GM12872 (cell line): ENCODE measurements at regions not wholly inside any gene's neighbourhood (a gene's known extent, or its start where the extent isn't known, plus 50 kb on each side); places are given as distances from the start of the nearest gene placed in this dataset.

Experiments
- CTCF ChIP-seq: IDR thresholded peaks from 3 replicates; pipeline ENCODE4 v1.5.1; 2011; ENCODE audit warnings: low read depth, mild to moderate bottlenecking, low read length, moderate library complexity; ENCODE audit not compliant: insufficient read depth

DNA sequence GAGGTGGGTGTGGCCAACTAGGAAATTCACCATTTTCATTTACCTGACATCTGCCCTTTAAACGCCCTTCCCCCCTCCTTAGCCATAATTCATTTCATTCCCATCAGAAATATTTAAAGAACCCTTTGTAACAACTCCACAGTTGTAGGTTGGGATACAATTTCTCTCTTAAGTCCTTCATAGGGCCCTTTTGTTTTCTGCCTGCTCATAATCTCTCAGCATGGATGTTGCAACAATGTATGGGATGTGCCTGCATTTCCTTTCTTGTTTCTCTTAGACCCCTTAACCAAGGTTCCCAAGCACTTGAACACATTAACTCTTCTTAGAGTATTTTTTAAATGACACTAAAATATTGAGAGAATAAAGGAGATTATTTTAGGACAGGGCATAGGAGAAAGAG is 51.7 kb upstream of the MYO10 start:
- TF ChIP-seq CTCF, result no peak

DNA sequence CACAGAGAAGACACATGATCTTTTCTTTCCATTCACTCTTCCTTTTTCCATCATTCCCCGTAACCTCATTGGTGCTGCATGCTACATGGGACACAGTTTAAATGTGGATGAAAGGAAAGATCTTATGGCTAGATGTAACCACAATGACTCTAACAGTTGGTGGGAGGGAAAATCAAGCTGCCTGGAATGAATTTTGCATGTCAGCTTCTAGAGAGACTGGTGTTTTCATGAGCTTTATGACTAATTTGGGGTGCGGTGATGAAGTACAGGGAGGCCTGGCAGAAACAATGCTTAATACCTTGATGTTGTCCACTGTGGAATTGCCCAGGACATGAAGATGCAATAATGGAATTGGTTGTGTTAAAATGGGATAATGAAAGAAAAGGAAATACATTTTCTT is 55.9 kb upstream of the MYO10 start:
- TF ChIP-seq CTCF, result no peak

- no peak for TF ChIP-seq CTCF
Measured at GRCh38 chr5:16992444-16992843, 56.4 kb upstream of the MYO10 start.

DNA sequence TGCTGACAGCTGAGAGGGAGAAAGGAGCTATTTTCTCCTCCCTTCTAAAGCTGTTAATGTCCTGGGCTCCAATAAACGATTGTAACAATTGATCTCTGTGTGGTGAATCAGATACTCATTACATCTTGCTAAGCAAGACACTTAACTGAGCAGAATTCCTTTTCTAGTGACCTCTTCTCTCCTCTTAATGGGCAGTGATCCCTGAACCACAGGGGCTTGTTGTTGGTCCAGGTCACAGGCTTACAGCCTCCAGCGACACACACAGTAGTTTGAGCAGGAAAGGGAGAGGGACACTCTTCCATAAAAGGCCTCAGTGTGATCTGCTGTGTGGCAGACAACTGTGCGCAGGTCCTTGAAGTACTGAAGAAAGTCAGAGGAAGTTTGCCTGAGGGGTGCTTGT is 58.5 kb upstream of the MYO10 start:
- TF ChIP-seq CTCF, result no peak

DNA sequence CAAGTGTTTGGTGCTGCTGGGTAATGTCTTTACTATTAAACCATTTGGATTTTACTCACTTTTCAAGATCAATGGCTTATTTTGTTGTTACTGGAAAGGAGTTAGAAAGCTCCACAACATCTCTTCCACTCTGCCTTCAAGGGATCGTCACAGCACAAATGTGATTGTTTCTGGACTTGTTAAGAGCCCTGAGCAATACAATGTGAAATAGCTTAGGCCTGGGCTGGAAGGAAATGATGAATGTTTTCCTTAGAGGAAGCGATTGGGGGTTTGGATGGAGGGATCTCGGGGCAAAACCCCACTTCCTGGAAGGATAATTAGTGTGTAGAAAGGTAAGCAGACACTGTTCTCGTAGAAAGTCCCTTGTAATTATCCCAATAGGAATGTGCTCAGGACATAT is 59.3 kb upstream of the MYO10 start:
- no peak for TF ChIP-seq CTCF

DNA sequence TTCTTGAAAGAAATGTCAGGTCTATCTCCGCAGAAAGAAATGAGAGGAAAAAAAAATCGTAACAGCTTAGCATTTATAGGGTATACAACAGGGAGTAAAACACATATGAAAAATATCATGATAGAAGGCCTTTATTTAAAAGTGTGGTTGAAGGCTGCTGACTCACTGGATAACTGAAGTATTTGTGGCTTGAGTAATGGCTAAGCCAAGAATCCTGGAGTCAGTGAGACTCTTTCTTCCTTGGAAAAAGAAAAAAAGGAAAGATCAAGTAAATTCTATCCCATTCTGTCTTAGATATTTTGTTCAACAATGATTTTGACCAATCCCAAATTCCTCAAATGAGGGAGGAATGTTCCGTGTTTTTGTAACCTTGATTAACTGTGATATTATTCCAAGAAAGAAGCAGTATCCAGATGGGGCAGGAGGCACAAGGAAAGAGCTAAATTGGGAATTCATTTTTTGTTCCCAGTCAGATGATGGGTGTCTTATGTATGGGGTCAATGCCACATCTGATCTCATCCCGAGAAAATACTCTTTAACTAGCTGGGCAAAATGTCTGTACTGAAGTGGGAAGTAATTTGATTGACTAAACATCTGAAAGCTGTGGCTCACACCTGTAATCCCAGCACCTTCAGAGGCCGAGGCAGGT is 64.3 kb upstream of the MYO10 start:
- no peak for TF ChIP-seq CTCF

DNA sequence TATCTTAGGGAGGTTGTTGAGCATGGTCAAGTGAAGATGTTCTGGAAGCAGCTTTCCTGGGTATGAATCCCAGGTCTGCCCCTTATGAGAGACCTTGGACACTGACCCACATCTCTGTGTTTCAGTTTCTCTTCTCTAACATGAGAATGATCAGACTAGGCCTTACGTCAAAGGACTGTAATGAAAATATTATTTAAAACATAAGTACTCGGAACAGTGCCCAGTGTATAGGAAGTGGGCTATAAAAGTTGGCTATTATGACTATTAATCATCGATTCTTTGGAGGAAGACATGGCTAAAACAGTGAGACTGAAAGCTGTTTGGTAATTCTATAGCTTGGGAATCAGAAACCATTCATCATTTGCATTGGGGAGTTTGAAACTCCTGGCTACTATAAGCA is 65.3 kb upstream of the MYO10 start:
- no peak for TF ChIP-seq CTCF

DNA sequence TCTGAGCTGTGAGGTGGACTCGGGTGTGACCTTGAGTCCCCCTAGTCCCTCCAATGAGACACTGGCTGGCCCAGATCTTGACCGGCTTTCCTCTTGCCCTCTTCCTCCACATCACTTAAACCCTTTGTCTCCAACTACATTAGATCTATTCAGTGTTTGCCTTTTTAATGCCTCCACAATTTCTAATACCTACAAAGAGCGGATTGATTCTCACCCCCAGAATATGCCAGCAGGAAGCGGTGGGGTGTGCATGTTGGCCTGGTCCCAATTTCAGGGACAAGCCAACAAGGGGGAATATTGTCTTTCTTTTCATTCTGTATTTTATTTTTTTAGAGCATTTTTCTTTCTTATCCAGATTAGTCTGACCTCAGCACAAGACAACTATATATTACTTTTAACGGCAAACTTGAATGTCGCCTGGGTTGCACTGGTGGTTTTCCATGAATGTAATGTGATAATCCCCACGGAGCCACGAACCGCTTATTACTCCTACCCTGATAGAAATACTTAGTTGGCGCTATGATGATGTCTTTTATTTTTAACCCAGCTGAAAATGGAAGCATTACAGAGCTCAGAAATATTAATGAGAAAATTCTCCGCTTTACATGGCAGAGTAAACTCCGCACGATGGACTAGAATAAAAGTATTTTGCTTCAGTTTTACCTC is 68.5 kb upstream of the MYO10 start:
- no peak for TF ChIP-seq CTCF
